Osteocyte (in vitro differentiated cells): ENCODE measurements at regions not wholly inside any gene's neighbourhood (a gene's known extent, or its start where the extent isn't known, plus 50 kb on each side); places are given as distances from the start of the nearest gene placed in this dataset.

Experiments used
- DNase-seq: peaks from one replicate; pipeline ENCODE4 v3.0.0; 2021; ENCODE audit warnings: mixed read lengths; ENCODE audit not compliant: unreplicated experiment; ENCODE audit errors: extremely low spot score
- H3K27ac Mint-ChIP-seq: one replicate; pipeline ENCODE4 v1.8.0; 2021; ENCODE audit warnings: mild to moderate bottlenecking, mixed read lengths; ENCODE audit not compliant: unreplicated experiment
- H3K27me3 Mint-ChIP-seq: one replicate; pipeline ENCODE4 v1.8.0; 2021; ENCODE audit warnings: mixed read lengths; ENCODE audit not compliant: unreplicated experiment
- H3K36me3 Mint-ChIP-seq: one replicate; pipeline ENCODE4 v1.8.0; 2021; ENCODE audit warnings: mixed read lengths; ENCODE audit not compliant: unreplicated experiment
- H3K4me1 Mint-ChIP-seq: one replicate; pipeline ENCODE4 v1.8.0; 2021; ENCODE audit warnings: mixed read lengths; ENCODE audit not compliant: unreplicated experiment
- H3K4me3 Mint-ChIP-seq: one replicate; pipeline ENCODE4 v1.8.0; 2021; ENCODE audit warnings: mild to moderate bottlenecking, moderate library complexity, mixed read lengths; ENCODE audit not compliant: unreplicated experiment
- H3K9me3 Mint-ChIP-seq: one replicate; pipeline ENCODE4 v1.8.0; 2021; ENCODE audit warnings: mixed read lengths; ENCODE audit not compliant: unreplicated experiment
- CTCF ChIP-seq: fragments of 200-600 bp; sonication (generic); IDR thresholded peaks from 2 replicates; pipeline ENCODE4 v1.5.0; 2021; ENCODE audit warnings: antibody characterized with exemption, mild to moderate bottlenecking, moderate library complexity

GRCh38 chr10:128440513-128441160 lies 314.4 kb upstream of the MKI67 start:
- H3K27me3 Mint-ChIP-seq: no peaks in the 10 kb centered on the region
- no peak overlapping the region for H3K27ac Mint-ChIP-seq
- H3K9me3 Mint-ChIP-seq: peaks cover 32% of the 10 kb centered on the region
- H3K4me3 Mint-ChIP-seq: no peak overlapping the region
- no peak for TF ChIP-seq CTCF
- no peak for DNase-seq
- no peaks in the 10 kb centered on the region for H3K4me1 Mint-ChIP-seq
- H3K36me3 Mint-ChIP-seq: no peaks in the 10 kb centered on the region

- no peaks in the 10 kb centered on the region for H3K4me1 Mint-ChIP-seq
- H3K27ac Mint-ChIP-seq: no peak overlapping the region
- H3K36me3 Mint-ChIP-seq: no peaks in the 10 kb centered on the region
- no peaks in the 10 kb centered on the region for H3K27me3 Mint-ChIP-seq
- no peak overlapping the region for H3K4me3 Mint-ChIP-seq
- DNase-seq: no peak
- peaks cover 34% of the 10 kb centered on the region for H3K9me3 Mint-ChIP-seq
- TF ChIP-seq CTCF: no peak
Observed at GRCh38 chr10:128443925-128444518, 317.8 kb upstream of the MKI67 start.

- Mint-ChIP-seq H3K27ac (no peak overlapping the region), H3K4me3 (no peak overlapping the region), H3K27me3 (no peaks in the 10 kb centered on the region), H3K4me1 (no peaks in the 10 kb centered on the region), H3K36me3 (no peaks in the 10 kb centered on the region), H3K9me3 (peaks cover 34% of the 10 kb centered on the region)
- DNase-seq: no peak
- no peak for TF ChIP-seq CTCF
Observed at GRCh38 chr10:128448796-128449195, 322.6 kb upstream of the MKI67 start.

GRCh38 chr10:128451879-128452278 lies 325.7 kb upstream of the MKI67 start:
- Mint-ChIP-seq H3K9me3 (peaks cover 33% of the 10 kb centered on the region), H3K4me1 (no peaks in the 10 kb centered on the region)

More at GRCh38 chr10:128451879-128452278, 325.7 kb upstream of the MKI67 start:
- DNase-seq: no peak
- no peak for TF ChIP-seq CTCF
- no peak overlapping the region for H3K4me3 Mint-ChIP-seq
- H3K36me3 Mint-ChIP-seq: no peaks in the 10 kb centered on the region
- no peak overlapping the region for H3K27ac Mint-ChIP-seq
- H3K27me3 Mint-ChIP-seq: no peaks in the 10 kb centered on the region
